Suprapubic skin (tissue), 4 donors: ENCODE measurements at regions not wholly inside any gene's neighbourhood (a gene's known extent, or its start where the extent isn't known, plus 50 kb on each side); places are given as distances from the start of the nearest gene placed in this dataset.

ENCODE experiments used
- DNase-seq, 2 donors: peaks; one replicate each; pipeline ENCODE4 v3.0.0-alpha.2; 2019; ENCODE audit warnings: low spot score in 2 of 2
- H3K27ac ChIP-seq: fragments of 200-600 bp; sonication (generic); one replicate; pipeline ENCODE4 v1.5.1; 2019
- H3K27me3 ChIP-seq: fragments of 200-600 bp; sonication (generic); one replicate; pipeline ENCODE4 v1.5.1; 2019
- H3K36me3 ChIP-seq: fragments of 200-600 bp; sonication (generic); one replicate; pipeline ENCODE4 v1.5.1; 2019
- H3K4me1 ChIP-seq: fragments of 200-600 bp; sonication (generic); one replicate; pipeline ENCODE4 v1.5.1; 2019
- H3K4me3 ChIP-seq: fragments of 200-600 bp; sonication (generic); one replicate; pipeline ENCODE4 v1.5.1; 2019; ENCODE audit warnings: mild to moderate bottlenecking
- H3K9me3 ChIP-seq: fragments of 200-600 bp; sonication (generic); one replicate; pipeline ENCODE4 v1.5.1; 2019
- CTCF ChIP-seq, 2 donors: fragments of 200-600 bp in 1 of 2; fragments of 450-650 bp in 1 of 2; sonication (generic) in 1 of 2; IDR thresholded peaks; one replicate each; pipeline ENCODE4 v1.5.1; 2016 to 2019; ENCODE audit warnings: antibody characterized with exemption in 2 of 2, mild to moderate bottlenecking in 1 of 2, moderate library complexity in 1 of 2
- EP300 ChIP-seq: sonication (generic); formaldehyde crosslinking; IDR thresholded peaks from one replicate; pipeline ENCODE4 v1.6.1; 2017; ENCODE audit warnings: antibody characterized with exemption
- POLR2A ChIP-seq, 2 donors: fragments of 450-650 bp; IDR thresholded peaks; one replicate each; pipeline ENCODE4 v1.6.1; 2017; ENCODE audit warnings: antibody characterized with exemption in 2 of 2, mild to moderate bottlenecking in 2 of 2, moderate library complexity in 2 of 2
- POLR2AphosphoS5 ChIP-seq, 3 donors: sonication (generic); formaldehyde crosslinking; IDR thresholded peaks; one replicate each; pipeline ENCODE4 v1.6.1; 2017; ENCODE audit warnings: antibody characterized with exemption in 3 of 3
- WGBS: methylation state at CpG from one replicate; pipeline ENCODE4 v1.1.5; 2018; 5-methylcytosine and 5-hydroxymethylcytosine counted together

DNA sequence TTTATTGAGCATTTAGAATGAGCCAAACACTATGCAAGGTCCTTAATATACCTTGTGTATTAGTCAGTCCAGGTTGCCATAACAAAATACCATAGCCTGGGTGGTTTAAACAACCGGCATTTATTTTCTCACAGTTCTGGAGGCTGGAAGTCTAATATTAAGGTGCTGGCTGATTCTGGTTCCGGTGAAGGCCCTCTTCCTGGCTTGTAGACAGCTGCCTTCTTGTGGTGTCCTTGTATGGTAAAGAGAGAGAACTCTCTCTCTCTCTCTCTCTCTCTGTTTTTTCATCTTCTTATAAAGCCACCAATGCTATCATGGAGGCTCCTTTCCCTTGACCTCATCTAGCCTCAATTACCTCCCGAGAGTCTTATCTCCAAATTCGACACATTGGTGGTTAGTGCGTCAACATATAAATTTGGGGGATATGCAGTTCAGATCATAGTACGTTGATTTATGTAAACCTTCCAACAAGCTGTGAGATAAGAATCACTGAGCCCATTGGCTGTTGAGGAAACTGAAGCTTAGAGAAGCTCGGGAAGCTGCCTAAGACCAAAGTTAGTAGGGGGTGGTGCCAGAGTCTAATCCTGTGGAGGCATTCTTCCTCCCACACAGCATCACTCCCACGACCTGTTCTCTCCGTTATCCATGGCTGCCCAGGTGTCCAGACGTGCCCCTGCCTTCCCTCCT, 298.0 kb upstream of the PROK2 start:
- no peak overlapping the region for H3K4me3 ChIP-seq
- no peaks in the 10 kb centered on the region for H3K27me3 ChIP-seq
- DNase-seq: no peak
- no peaks in the 10 kb centered on the region for H3K36me3 ChIP-seq
- WGBS: 68% methylated on average over 10 of the region's 10 CpGs
- TF ChIP-seq POLR2AphosphoS5 (IDR thresholded peaks at IDR 0.05): no peak
- TF ChIP-seq EP300: no peak
- TF ChIP-seq POLR2A (IDR thresholded peaks at IDR 0.05): no peak
- no peak for TF ChIP-seq CTCF (IDR thresholded peaks at IDR 0.05)
- H3K27ac ChIP-seq: no peak overlapping the region
- H3K9me3 ChIP-seq: no peaks in the 10 kb centered on the region
- H3K4me1 ChIP-seq: peaks cover 2% of the 10 kb centered on the region

DNA sequence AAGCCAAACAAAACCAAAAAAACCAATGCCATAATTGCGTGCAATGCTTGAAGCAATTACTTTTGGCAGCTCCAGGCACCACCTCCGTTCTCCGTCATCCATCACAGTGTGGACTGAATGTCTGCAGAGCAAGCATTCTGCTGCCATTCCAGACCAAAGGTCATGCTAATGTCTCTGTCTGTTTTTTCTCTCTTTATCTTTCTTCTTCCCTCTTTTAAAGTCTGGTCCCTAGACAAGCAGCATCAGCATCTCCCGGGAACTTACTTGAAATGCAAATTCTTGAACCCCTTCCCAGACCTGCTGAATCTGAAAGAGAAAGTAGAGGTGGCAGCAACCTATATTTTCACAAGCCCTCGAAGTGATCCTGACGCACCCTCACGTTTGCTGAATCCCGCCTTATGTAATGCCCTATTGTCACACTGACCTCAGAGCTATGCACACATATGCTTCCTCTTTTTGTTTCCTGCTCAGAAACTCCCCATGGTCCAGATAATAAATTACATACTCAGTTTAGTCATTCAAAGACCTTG, 297.3 kb upstream of the PROK2 start:
- no peak for DNase-seq
- H3K27ac ChIP-seq: no peak overlapping the region
- WGBS: 53% methylated on average over 8 of the region's 8 CpGs

GRCh38 chr3:72081471-72082185, 296.7 kb upstream of the PROK2 start:
- H3K27ac ChIP-seq: no peak overlapping the region
- no peak overlapping the region for H3K4me3 ChIP-seq
- TF ChIP-seq POLR2A (IDR thresholded peaks at IDR 0.05) (no peak), CTCF (IDR thresholded peaks at IDR 0.05) (no peak), POLR2AphosphoS5 (IDR thresholded peaks at IDR 0.05) (no peak), EP300 (no peak)

More for the DNA sequence above, 297.3 kb upstream of the PROK2 start:
- Histone ChIP-seq H3K4me1 (peaks cover 2% of the 10 kb centered on the region), H3K4me3 (no peak overlapping the region), H3K36me3 (no peaks in the 10 kb centered on the region), H3K9me3 (no peaks in the 10 kb centered on the region), H3K27me3 (no peaks in the 10 kb centered on the region)
- no peak for TF ChIP-seq CTCF (IDR thresholded peaks at IDR 0.05)
- no peak for TF ChIP-seq EP300
- TF ChIP-seq POLR2A (IDR thresholded peaks at IDR 0.05): no peak
- no peak for TF ChIP-seq POLR2AphosphoS5 (IDR thresholded peaks at IDR 0.05)

GRCh38 chr3:72080800-72081199, 295.9 kb upstream of the PROK2 start:
- H3K36me3 ChIP-seq: no peaks in the 10 kb centered on the region
- no peak for DNase-seq
- TF ChIP-seq POLR2A (IDR thresholded peaks at IDR 0.05) (no peak), CTCF (IDR thresholded peaks at IDR 0.05) (no peak)
- H3K4me1 ChIP-seq: peaks cover 2% of the 10 kb centered on the region
- H3K4me3 ChIP-seq: no peak overlapping the region
- H3K9me3 ChIP-seq: no peaks in the 10 kb centered on the region
- H3K27ac ChIP-seq: no peak overlapping the region
- no peaks in the 10 kb centered on the region for H3K27me3 ChIP-seq
- WGBS: 90% methylated on average over 5 of the region's 5 CpGs

More at GRCh38 chr3:72081471-72082185, 296.7 kb upstream of the PROK2 start:
- H3K9me3 ChIP-seq: no peaks in the 10 kb centered on the region
- H3K27me3 ChIP-seq: no peaks in the 10 kb centered on the region
- 83% methylated on average over 6 of the region's 6 CpGs for WGBS
- no peak for DNase-seq
- H3K4me1 ChIP-seq: peaks cover 2% of the 10 kb centered on the region
- no peaks in the 10 kb centered on the region for H3K36me3 ChIP-seq

DNA sequence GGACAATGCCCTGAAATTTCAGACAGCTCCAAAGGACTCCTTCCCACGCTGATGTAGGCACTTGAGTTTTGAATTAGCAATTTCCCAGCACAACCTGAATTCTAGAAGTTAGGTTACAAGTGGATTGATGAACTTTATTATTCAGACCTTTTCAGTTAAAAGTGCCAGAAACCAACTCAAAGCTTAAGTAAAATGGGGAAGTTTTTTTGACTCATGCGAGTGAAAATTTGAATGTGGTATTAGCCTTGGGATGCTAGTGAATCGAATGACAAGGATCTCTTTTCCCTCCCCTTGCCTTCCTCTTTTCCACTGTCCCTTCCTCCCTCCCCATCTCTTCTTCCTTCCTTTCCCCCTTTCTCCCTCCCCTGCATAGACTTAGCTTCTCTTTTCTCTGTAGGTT, 295.1 kb upstream of the PROK2 start:
- H3K4me3 ChIP-seq: no peak overlapping the region
- TF ChIP-seq POLR2AphosphoS5 (IDR thresholded peaks at IDR 0.05): no peak
- no peak for TF ChIP-seq EP300
- no peak for TF ChIP-seq POLR2A (IDR thresholded peaks at IDR 0.05)
- TF ChIP-seq CTCF (IDR thresholded peaks at IDR 0.05): no peak

More for the DNA sequence above, 295.1 kb upstream of the PROK2 start:
- no peaks in the 10 kb centered on the region for H3K36me3 ChIP-seq
- 67% methylated on average over 3 of the region's 3 CpGs for WGBS
- H3K27me3 ChIP-seq: no peaks in the 10 kb centered on the region
- H3K27ac ChIP-seq: no peak overlapping the region
- peaks cover 2% of the 10 kb centered on the region for H3K4me1 ChIP-seq
- H3K9me3 ChIP-seq: peaks cover 5% of the 10 kb centered on the region
- DNase-seq: no peak
